OCI-LY1 (cell line): ENCODE measurements at regions not wholly inside any gene's neighbourhood (a gene's known extent, or its start where the extent isn't known, plus 50 kb on each side); places are given as distances from the start of the nearest gene placed in this dataset.

Experiments
- H2AFZ ChIP-seq: fragments of 200-600 bp; sonication (generic), shearing (Covaris generic); 2 replicates; pipeline ENCODE4 v1.6.0; 2014; ENCODE audit warnings: antibody characterized with exemption, mild to moderate bottlenecking, low read length
- H3F3A ChIP-seq: fragments of 200-600 bp; sonication (generic), shearing (Covaris generic); 2 replicates; pipeline ENCODE4 v1.6.0; 2014; ENCODE audit warnings: mild to moderate bottlenecking, antibody characterized with exemption, low read length, moderate library complexity; ENCODE audit not compliant: insufficient read depth
- H3K27ac ChIP-seq: fragments of 200-600 bp; sonication (generic); 2 replicates; pipeline ENCODE4 v1.5.1; 2014; ENCODE audit warnings: low read length, mixed run types, mild to moderate bottlenecking, low read depth; ENCODE audit not compliant: poor library complexity, severe bottlenecking
- H3K27me3 ChIP-seq: fragments of 200-600 bp; sonication (generic); 2 replicates; pipeline ENCODE4 v1.6.0; 2014; ENCODE audit warnings: antibody characterized with exemption, mild to moderate bottlenecking, low read length, moderate library complexity; ENCODE audit not compliant: insufficient read depth
- H3K36me3 ChIP-seq: fragments of 200-600 bp; sonication (generic); 2 replicates; pipeline ENCODE4 v1.6.1; 2014; ENCODE audit warnings: mild to moderate bottlenecking, antibody characterized with exemption, low read length, moderate library complexity, mixed read lengths; ENCODE audit not compliant: insufficient read depth
- H3K4me1 ChIP-seq: fragments of 200-600 bp; sonication (generic); 2 replicates; pipeline ENCODE4 v1.5.1; 2014; ENCODE audit warnings: mild to moderate bottlenecking, low read length, moderate library complexity; ENCODE audit not compliant: insufficient read depth, severe bottlenecking
- H3K4me2 ChIP-seq: fragments of 200-600 bp; sonication (generic), shearing (Covaris generic); 2 replicates; pipeline ENCODE4 v1.6.1; 2014; ENCODE audit warnings: low read length
- H3K4me3 ChIP-seq: fragments of 200-600 bp; sonication (generic); 2 replicates; pipeline ENCODE4 v1.5.1; 2014; ENCODE audit warnings: low read length, low read depth, mild to moderate bottlenecking, mixed read lengths; ENCODE audit not compliant: poor library complexity, severe bottlenecking
- H3K79me2 ChIP-seq: fragments of 200-600 bp; shearing (Covaris generic); 2 replicates; pipeline ENCODE4 v1.6.1; 2016; ENCODE audit warnings: mixed run types, low read length, mixed read lengths; ENCODE audit not compliant: insufficient read depth
- H3K9ac ChIP-seq: fragments of 200-600 bp; sonication (generic), shearing (Covaris generic); 2 replicates; pipeline ENCODE4 v1.6.1; 2014; ENCODE audit warnings: mild to moderate bottlenecking, low read length, mixed read lengths
- H3K9me2 ChIP-seq: fragments of 200-600 bp; sonication (generic), shearing (Covaris generic); 2 replicates; pipeline ENCODE4 v1.6.1; 2014; ENCODE audit warnings: low read depth, mild to moderate bottlenecking, low read length, mixed read lengths
- H3K9me3 ChIP-seq: fragments of 200-600 bp; shearing (Covaris generic); 2 replicates; pipeline ENCODE4 v1.6.1; 2014; ENCODE audit warnings: low read length, mixed read lengths
- H4K20me1 ChIP-seq: fragments of 200-600 bp; sonication (generic), shearing (Covaris generic); 2 replicates; pipeline ENCODE4 v1.6.0; 2016; ENCODE audit warnings: mild to moderate bottlenecking, low read length; ENCODE audit not compliant: insufficient read depth
- EZH2 ChIP-seq: fragments of 200-600 bp; sonication (generic), shearing (Covaris generic); IDR thresholded peaks from 2 replicates; pipeline ENCODE4 v1.8.0; 2017; ENCODE audit warnings: borderline replicate concordance, mixed run types, mild to moderate bottlenecking, antibody characterized with exemption, low read length, moderate library complexity, mixed read lengths
- TF ChIP-seq, protein P1 (sequence below): fragments of 200-600 bp; sonication (generic), shearing (Covaris generic); IDR thresholded peaks from 2 replicates; pipeline ENCODE4 v1.5.1; 2017; ENCODE audit warnings: mild to moderate bottlenecking, antibody characterized with exemption, low read length, moderate library complexity, mixed read lengths

DNA sequence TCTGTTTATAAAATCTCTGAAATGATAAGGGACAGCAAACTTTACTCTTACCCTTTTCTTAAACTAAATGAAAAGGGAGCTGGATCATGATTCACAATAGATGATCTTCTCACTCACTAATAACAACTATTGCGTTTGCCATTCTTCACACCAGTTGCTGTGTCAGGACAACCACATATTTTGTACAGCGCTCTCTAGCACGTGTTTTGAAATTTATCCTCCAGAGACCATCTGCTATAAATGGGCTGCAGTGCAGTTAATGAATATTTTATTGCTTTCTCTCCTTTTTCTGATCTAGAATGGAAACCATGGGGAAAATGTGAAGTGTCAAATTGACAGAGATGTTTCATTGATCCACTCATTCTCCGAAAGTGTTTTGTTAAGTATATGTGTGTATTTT lies 258.4 kb upstream of the CCNH start:
- no peaks in the 10 kb centered on the region for H3K36me3 ChIP-seq
- H3K9me3 ChIP-seq = no peaks in the 10 kb centered on the region
- H3K79me2 ChIP-seq = no peaks in the 10 kb centered on the region
- H3K27me3 ChIP-seq = no peaks in the 10 kb centered on the region
- H3K9me2 ChIP-seq = no peaks in the 10 kb centered on the region
- no peaks in the 10 kb centered on the region for H3K4me1 ChIP-seq
- no peaks in the 10 kb centered on the region for H4K20me1 ChIP-seq
- no peak overlapping the region for H3K4me2 ChIP-seq
- no peak overlapping the region for H3K27ac ChIP-seq
- H3F3A ChIP-seq = no peaks in the 10 kb centered on the region
- no peak for TF ChIP-seq EZH2
- TF ChIP-seq, protein P1, sequence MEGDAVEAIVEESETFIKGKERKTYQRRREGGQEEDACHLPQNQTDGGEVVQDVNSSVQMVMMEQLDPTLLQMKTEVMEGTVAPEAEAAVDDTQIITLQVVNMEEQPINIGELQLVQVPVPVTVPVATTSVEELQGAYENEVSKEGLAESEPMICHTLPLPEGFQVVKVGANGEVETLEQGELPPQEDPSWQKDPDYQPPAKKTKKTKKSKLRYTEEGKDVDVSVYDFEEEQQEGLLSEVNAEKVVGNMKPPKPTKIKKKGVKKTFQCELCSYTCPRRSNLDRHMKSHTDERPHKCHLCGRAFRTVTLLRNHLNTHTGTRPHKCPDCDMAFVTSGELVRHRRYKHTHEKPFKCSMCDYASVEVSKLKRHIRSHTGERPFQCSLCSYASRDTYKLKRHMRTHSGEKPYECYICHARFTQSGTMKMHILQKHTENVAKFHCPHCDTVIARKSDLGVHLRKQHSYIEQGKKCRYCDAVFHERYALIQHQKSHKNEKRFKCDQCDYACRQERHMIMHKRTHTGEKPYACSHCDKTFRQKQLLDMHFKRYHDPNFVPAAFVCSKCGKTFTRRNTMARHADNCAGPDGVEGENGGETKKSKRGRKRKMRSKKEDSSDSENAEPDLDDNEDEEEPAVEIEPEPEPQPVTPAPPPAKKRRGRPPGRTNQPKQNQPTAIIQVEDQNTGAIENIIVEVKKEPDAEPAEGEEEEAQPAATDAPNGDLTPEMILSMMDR = no peak
- no peak overlapping the region for H3K9ac ChIP-seq
- H3K4me3 ChIP-seq = no peak overlapping the region
- no peak overlapping the region for H2AFZ ChIP-seq

DNA sequence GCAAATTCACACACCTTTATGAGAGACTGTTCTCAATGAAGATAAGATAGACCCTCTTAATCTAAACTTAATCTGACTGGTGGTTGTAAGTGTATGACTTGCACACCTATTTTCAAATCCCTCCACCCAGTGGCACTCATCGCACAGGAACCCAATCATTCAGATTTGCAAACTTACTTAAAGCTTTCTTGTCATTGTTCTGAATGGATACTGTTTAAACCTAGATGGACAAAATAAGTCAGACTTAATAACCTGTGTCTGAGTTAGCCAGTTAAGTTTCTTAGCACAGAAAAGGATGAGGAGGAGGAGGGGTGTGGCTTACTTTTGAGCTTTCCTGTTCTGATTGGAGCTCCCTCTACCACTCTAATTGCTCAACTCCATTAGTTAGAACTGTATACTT lies 252.4 kb upstream of the CCNH start:
- Histone ChIP-seq H3K36me3 (no peaks in the 10 kb centered on the region), H3K9me3 (no peaks in the 10 kb centered on the region), H3K9ac (no peak overlapping the region), H2AFZ (no peak overlapping the region; the same call in 1 of the 2 replicates), H3K27me3 (no peaks in the 10 kb centered on the region), H3K4me3 (no peak overlapping the region), H3K79me2 (no peaks in the 10 kb centered on the region), H3F3A (no peaks in the 10 kb centered on the region), H4K20me1 (no peaks in the 10 kb centered on the region), H3K4me2 (no peak overlapping the region), H3K9me2 (no peaks in the 10 kb centered on the region), H3K27ac (no peak overlapping the region), H3K4me1 (no peaks in the 10 kb centered on the region)
- TF ChIP-seq EZH2 = no peak
- TF ChIP-seq, protein P1 = no peak

DNA sequence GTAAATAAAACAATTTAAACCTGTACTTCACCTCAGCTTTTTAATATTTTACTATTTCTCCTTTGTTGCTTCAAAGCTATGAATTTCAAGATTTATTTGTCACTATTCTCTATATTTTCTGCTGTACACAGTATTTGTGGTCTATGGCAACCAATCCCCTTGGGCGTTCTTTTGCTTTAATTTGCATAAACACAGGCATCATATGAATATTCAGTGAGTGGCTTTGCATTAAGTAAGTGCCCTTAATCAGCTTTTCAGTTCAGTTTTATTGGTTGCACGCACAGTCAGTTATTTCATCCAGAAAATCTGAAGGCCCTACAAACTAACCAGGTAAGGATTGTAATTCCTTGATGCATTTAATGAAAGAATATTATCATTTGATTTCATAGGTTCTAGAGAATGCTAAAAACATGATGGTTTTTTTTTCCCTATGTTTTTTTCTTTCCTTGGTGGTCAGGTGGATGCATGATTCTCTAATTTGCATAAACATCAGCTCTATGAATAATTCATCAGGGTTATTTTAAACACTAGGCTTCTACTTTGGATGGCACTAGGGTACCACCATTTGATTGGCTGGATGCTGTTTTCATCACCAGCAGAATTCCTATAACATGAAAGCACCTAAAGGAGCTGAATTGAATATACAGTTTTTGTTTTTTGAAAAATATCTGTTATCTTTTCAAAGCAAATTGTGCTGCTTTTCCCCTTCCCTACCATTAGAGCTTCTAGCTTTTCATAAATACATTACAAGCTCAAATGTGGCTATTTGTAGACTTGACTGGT lies 249.2 kb upstream of the CCNH start:
- Histone ChIP-seq H3K79me2 (no peaks in the 10 kb centered on the region), H3K36me3 (no peaks in the 10 kb centered on the region), H3K4me3 (no peak overlapping the region), H3F3A (no peaks in the 10 kb centered on the region), H2AFZ (no peak overlapping the region), H3K27me3 (no peaks in the 10 kb centered on the region), H3K9me2 (no peaks in the 10 kb centered on the region), H3K9ac (no peak overlapping the region), H3K4me1 (no peaks in the 10 kb centered on the region), H3K4me2 (no peak overlapping the region), H3K27ac (no peak overlapping the region), H4K20me1 (no peaks in the 10 kb centered on the region), H3K9me3 (no peaks in the 10 kb centered on the region)
- TF ChIP-seq EZH2 = no peak

DNA sequence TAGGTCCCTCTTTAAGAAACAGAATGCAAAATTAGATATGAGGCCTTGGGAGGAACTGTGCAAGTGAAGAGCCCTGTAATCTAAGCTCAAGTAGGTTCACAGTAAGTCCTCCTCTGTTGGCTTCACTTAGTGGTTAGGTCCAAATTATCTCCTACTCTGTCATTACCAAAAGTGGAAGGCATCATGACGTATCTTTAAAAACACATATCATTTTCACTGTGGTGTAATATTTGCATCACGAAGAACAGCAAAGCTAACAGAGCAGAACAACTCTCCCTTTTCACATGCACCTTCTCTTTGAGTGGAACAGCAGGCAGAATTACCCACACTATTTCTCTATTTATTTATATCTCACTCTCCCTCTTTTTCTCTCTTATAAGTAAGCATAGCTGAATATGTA lies 240.5 kb upstream of the CCNH start:
- Histone ChIP-seq H4K20me1 (no peaks in the 10 kb centered on the region), H3F3A (no peaks in the 10 kb centered on the region), H3K4me1 (no peaks in the 10 kb centered on the region), H3K9me3 (no peaks in the 10 kb centered on the region), H3K9ac (no peak overlapping the region), H3K27me3 (no peaks in the 10 kb centered on the region), H3K27ac (no peak overlapping the region), H3K36me3 (no peaks in the 10 kb centered on the region), H3K4me2 (no peak overlapping the region), H3K4me3 (no peak overlapping the region), H3K9me2 (no peaks in the 10 kb centered on the region), H2AFZ (no peak overlapping the region), H3K79me2 (no peaks in the 10 kb centered on the region)
- TF ChIP-seq, protein P1 = no peak
- no peak for TF ChIP-seq EZH2
